ENCODE measurements at regions not wholly inside any gene's neighbourhood (a gene's known extent, or its start where the extent isn't known, plus 50 kb on each side); places are given as distances from the start of the nearest gene placed in this dataset.
A peak's percentile ranks its signal among the peaks of the same experiment; 100 is the strongest.

- no peak for DNase-seq (ENCODE audit: low spot score)
- H3K4me3 ChIP-seq (ENCODE audit: low read depth in 1 of 3, low read length in 3 of 3): peak overlapping the region in 2 of 3 donors; percentile 10 to 35
- H3K27me3 ChIP-seq (ENCODE audit: control insufficient read depth in 4 of 4, insufficient read depth in 4 of 4, low read length in 3 of 4): no peaks in the 10 kb centered on the region
- H3K27ac ChIP-seq (ENCODE audit: low read depth in 1 of 2, low read length in 2 of 2): no peak overlapping the region
- TF ChIP-seq CTCF (IDR thresholded peaks at IDR 0.05; ENCODE audit: low read depth, low read length, missing input control): no peak
- no peak for TF ChIP-seq MAX (IDR thresholded peaks at IDR 0.05)
- no peak for TF ChIP-seq JUND (IDR thresholded peaks at IDR 0.05)
- no peak for TF ChIP-seq TAF1 (conservative IDR thresholded peaks at IDR 0.05)
- TF ChIP-seq RXRA (IDR thresholded peaks at IDR 0.05): no peak
- TF ChIP-seq SP1 (IDR thresholded peaks at IDR 0.05): no peak
- no peak for TF ChIP-seq GABPA (IDR thresholded peaks at IDR 0.05 in 1 of 2, conservative IDR thresholded peaks at IDR 0.05 in 1 of 2)
- TF ChIP-seq FOXA1 (IDR thresholded peaks at IDR 0.05): no peak
- no peak for TF ChIP-seq ATF3 (IDR thresholded peaks at IDR 0.05)
- no peak for TF ChIP-seq YY1 (IDR thresholded peaks at IDR 0.05)
- no peak for TF ChIP-seq REST (IDR thresholded peaks at IDR 0.05)
- peak overlapping the region in 1 of 2 donors; percentile 5 for H3K9ac ChIP-seq (ENCODE audit: low read depth in 1 of 2, low read length in 2 of 2)
- H3K36me3 ChIP-seq (ENCODE audit: control insufficient read depth in 4 of 4, insufficient read depth in 3 of 4, low read depth in 1 of 4, low read length in 3 of 4): no peaks in the 10 kb centered on the region
- H3K4me1 ChIP-seq (ENCODE audit: control insufficient read depth in 4 of 4, insufficient read depth in 4 of 4, low read length in 3 of 4): peaks cover 0 to 13% (median 5%) of the 10 kb centered on the region in 4 donors
- H3K9me3 ChIP-seq (ENCODE audit: control insufficient read depth in 4 of 4, low read length in 3 of 4): no peaks in the 10 kb centered on the region
Measured at GRCh38 chr4:12963291-12963690, 520.8 kb downstream of the RAB28 start.

- no peak for TF ChIP-seq YY1 (IDR thresholded peaks at IDR 0.05)
- TF ChIP-seq EGR1 (IDR thresholded peaks at IDR 0.05; ENCODE audit: low read depth in 2 of 2): no peak
- TF ChIP-seq JUND (IDR thresholded peaks at IDR 0.05): no peak
- TF ChIP-seq FOXA2 (IDR thresholded peaks at IDR 0.05): no peak
- no peak for TF ChIP-seq RAD21 (IDR thresholded peaks at IDR 0.05)
- 56% methylated on average over 2 of the region's 2 CpGs for WGBS
Measured at GRCh38 chr4:12961713-12962112, 522.4 kb downstream of the RAB28 start.

More at GRCh38 chr4:12961713-12962112, 522.4 kb downstream of the RAB28 start:
- no peak for DNase-seq (ENCODE audit: low spot score)
- Histone ChIP-seq H3K4me1 (ENCODE audit: control insufficient read depth in 4 of 4, insufficient read depth in 4 of 4, low read length in 3 of 4) (peaks cover 2 to 26% (median 11%) of the 10 kb centered on the region in 4 donors), H3K27me3 (ENCODE audit: control insufficient read depth in 4 of 4, insufficient read depth in 4 of 4, low read length in 3 of 4) (no peaks in the 10 kb centered on the region), H3K9ac (ENCODE audit: low read depth in 1 of 2, low read length in 2 of 2) (no peak overlapping the region), H3K36me3 (ENCODE audit: control insufficient read depth in 4 of 4, insufficient read depth in 3 of 4, low read depth in 1 of 4, low read length in 3 of 4) (no peaks in the 10 kb centered on the region), H3K9me3 (ENCODE audit: control insufficient read depth in 4 of 4, low read length in 3 of 4) (no peaks in the 10 kb centered on the region), H3K27ac (ENCODE audit: low read depth in 1 of 2, low read length in 2 of 2) (no peak overlapping the region), H3K4me3 (ENCODE audit: low read depth in 1 of 3, low read length in 3 of 3) (no peak overlapping the region)
